Right cardiac atrium (tissue), 5 donors: ENCODE measurements at regions not wholly inside any gene's neighbourhood (a gene's known extent, or its start where the extent isn't known, plus 50 kb on each side); places are given as distances from the start of the nearest gene placed in this dataset.

Source experiments
- ATAC-seq, 2 donors: fragments of 200-7000 bp; cut with Tn5 transposase; one replicate each; pipeline versions ENCODE4 v1.8.0 to v1.9.1; 2020; ENCODE audit warnings: moderate library complexity in 2 of 2, mild to moderate bottlenecking in 1 of 2
- DNase-seq, 3 donors: peaks; one replicate each; pipeline ENCODE4 v3.0.0-alpha.2; 2020
- H3K27ac ChIP-seq: one replicate; pipeline ENCODE4 v1.5.1; 2013; ENCODE audit warnings: mild to moderate bottlenecking, low read length, control low read depth, moderate library complexity
- H3K27me3 ChIP-seq: one replicate; pipeline ENCODE4 v1.6.1; 2013; ENCODE audit not compliant: control insufficient read depth, insufficient read depth
- H3K4me1 ChIP-seq: one replicate; pipeline ENCODE4 v1.6.1; 2013; ENCODE audit warnings: low read length; ENCODE audit not compliant: control insufficient read depth, insufficient read depth
- H3K4me3 ChIP-seq: one replicate; pipeline ENCODE4 v1.5.1; 2013; ENCODE audit warnings: low read length, control low read depth
- H3K9me3 ChIP-seq: one replicate; pipeline ENCODE4 v1.6.1; 2013; ENCODE audit warnings: low read length; ENCODE audit not compliant: control insufficient read depth
- WGBS: extraction: QIAGEN DNeasy Blood & Tissue Kit; methylation state at CpG from one replicate; pipeline ENCODE4 v1.1.7; 2013; 5-methylcytosine and 5-hydroxymethylcytosine counted together
- intact Hi-C, 4 donors: fragments of 100-400 bp; cut with DNase I; formaldehyde crosslinking; loops; one replicate each; pipeline versions ENCODE4 v1.11.0 to v1.14.0; 2022 to 2023
- donor health status: healthy with polysubstance abuse.
- donor health status: DM: no; HTN: yes; CAD: no.
- donor health status: DM: no; HTN: no; CAD: no.
- donor health status: DM: no; HTN: yes; CAD: no; lungs with severe emphysema.
- donor health status: DM: yes; HTN: yes; CAD: no.

GRCh38 chr10:118979661-118980060 lies 49.9 kb upstream of the NANOS1 start:
- Histone ChIP-seq H3K27ac (no peak overlapping the region), H3K4me3 (no peak overlapping the region), H3K27me3 (no peaks in the 10 kb centered on the region), H3K4me1 (no peaks in the 10 kb centered on the region), H3K9me3 (no peaks in the 10 kb centered on the region)
- DNase-seq (no peak), ATAC-seq (no peak)
- 85% methylated on average over 8 of the region's 8 CpGs for WGBS
- intact Hi-C loops = no loop called here
